Ectodermal cell (in vitro differentiated cells): ENCODE measurements at regions not wholly inside any gene's neighbourhood (a gene's known extent, or its start where the extent isn't known, plus 50 kb on each side); places are given as distances from the start of the nearest gene placed in this dataset.

Experiments
- H3K27ac ChIP-seq: 2 replicates; pipeline ENCODE4 v1.7.0; 2013; ENCODE audit warnings: mild to moderate bottlenecking, low read depth, low read length; ENCODE audit not compliant: insufficient read depth, poor library complexity, severe bottlenecking
- H3K27me3 ChIP-seq: 2 replicates; pipeline ENCODE4 v1.7.0; 2013; ENCODE audit warnings: mild to moderate bottlenecking, low read length; ENCODE audit not compliant: insufficient read depth, control insufficient read depth, poor library complexity, severe bottlenecking
- H3K36me3 ChIP-seq: one replicate; pipeline ENCODE4 v1.7.0; 2013; ENCODE audit warnings: low read length; ENCODE audit not compliant: control insufficient read depth, insufficient read depth
- H3K4me1 ChIP-seq: one replicate; pipeline ENCODE4 v1.7.0; 2013; ENCODE audit warnings: low read length; ENCODE audit not compliant: control insufficient read depth, insufficient read depth
- H3K4me3 ChIP-seq: 2 replicates; pipeline ENCODE4 v1.7.0; 2013; ENCODE audit warnings: low read depth, low read length, control low read depth; ENCODE audit not compliant: insufficient read depth
- H3K9me3 ChIP-seq: 2 replicates; pipeline ENCODE4 v1.7.0; 2013; ENCODE audit warnings: mild to moderate bottlenecking, low read length, moderate library complexity; ENCODE audit not compliant: control insufficient read depth
- WGBS, 2 experiments: methylation state at CpG; one replicate each; pipeline ENCODE4 v1.1.7; 2013; ENCODE audit warnings: missing lambda C conversion rate in 2 of 2; 5-methylcytosine and 5-hydroxymethylcytosine counted together

DNA sequence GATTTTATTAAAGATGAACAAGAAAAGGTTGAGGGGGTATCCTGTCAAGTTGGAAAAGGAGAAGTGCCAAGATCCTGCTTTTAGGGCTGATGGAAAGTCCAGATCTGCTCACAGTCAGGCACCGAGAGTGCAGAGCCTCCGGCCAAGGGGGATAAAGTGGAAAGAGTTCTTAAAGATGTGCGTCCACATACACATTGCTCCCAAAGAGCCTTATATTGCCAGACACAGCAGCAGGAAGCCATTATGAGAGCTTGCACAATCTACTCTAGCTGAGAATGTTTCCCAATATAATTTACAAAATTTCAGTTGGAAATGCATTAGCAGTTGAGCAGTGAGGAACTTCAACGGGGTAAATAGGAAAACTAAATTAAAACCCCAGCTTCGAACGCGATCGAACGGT lies 95.6 kb downstream of the SALL1 start:
- Histone ChIP-seq H3K27ac (no peak overlapping the region), H3K36me3 (no peaks in the 10 kb centered on the region), H3K9me3 (no peaks in the 10 kb centered on the region), H3K27me3 (no peaks in the 10 kb centered on the region), H3K4me3 (no peak overlapping the region), H3K4me1 (no peaks in the 10 kb centered on the region)
- WGBS, 2 experiments: 97 to 98% methylated on average over 9 of the region's 9 CpGs

DNA sequence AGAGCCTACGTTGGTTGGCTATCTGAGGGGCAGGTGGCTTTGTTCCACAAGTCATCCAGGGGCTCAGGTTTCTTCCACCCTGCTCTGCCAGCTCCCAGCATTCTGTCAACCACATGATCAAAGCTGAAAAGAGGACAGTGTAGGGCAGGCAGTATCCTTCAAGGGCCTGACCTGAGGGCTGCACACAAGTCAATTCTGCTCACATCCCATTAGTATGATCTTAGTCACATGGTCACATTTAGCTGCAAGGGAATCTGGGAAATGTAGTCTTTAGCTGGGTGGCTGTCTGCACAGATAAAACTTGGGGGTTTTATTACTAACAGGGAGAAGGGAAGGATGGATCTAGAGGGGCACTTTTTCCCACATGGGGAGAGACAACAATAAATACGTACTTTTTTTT lies 97.3 kb downstream of the SALL1 start:
- H3K27ac ChIP-seq: no peak overlapping the region
- H3K4me1 ChIP-seq: no peaks in the 10 kb centered on the region
- H3K27me3 ChIP-seq: no peaks in the 10 kb centered on the region
- WGBS, 2 experiments: 86 to 91% methylated on average over 2 of the region's 2 CpGs
- no peaks in the 10 kb centered on the region for H3K9me3 ChIP-seq
- no peaks in the 10 kb centered on the region for H3K36me3 ChIP-seq
- H3K4me3 ChIP-seq: no peak overlapping the region

DNA sequence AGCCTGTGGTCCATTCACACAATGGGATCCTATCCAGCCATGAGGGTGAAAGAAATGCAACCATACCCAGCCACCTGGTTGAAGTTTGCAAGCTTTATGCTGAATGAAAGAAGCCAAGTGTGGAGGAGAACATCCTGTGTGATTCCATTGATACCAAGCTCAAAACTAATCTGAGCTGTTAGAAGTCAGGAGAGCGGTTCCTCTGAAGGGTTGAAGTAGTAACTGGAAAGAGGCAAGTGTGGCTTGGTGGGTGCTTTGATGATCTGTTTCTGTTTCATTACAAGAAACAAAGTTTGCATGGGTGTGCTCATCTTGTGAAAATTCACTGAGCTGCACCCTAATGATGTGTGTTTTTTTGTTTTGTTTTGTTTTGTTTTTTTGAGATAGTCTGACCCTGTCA lies 99.4 kb downstream of the SALL1 start:
- Histone ChIP-seq H3K27me3 (no peaks in the 10 kb centered on the region), H3K36me3 (no peaks in the 10 kb centered on the region), H3K27ac (no peak overlapping the region), H3K4me3 (no peak overlapping the region), H3K4me1 (no peaks in the 10 kb centered on the region), H3K9me3 (no peaks in the 10 kb centered on the region)
- 89 to 100% methylated on average over 1 of the region's 1 CpG for WGBS, 2 experiments

DNA sequence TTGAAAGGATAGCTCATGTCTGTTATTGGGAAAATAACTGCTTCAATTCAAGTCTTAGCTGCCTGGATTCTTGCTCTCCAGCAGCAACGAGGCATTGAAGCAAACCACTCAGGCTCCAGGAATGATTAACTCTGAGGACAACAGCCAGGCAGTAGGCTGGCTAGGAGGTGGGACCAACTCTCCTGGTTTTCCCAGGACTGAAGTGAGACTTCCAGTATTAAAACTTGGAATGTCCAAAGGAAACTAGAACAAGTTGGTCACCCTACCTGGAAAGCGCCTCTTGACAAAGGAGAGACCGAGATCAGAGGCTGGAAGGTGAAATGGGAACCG lies 100.7 kb downstream of the SALL1 start:
- Histone ChIP-seq H3K4me1 (no peaks in the 10 kb centered on the region), H3K27ac (no peak overlapping the region), H3K9me3 (no peaks in the 10 kb centered on the region), H3K36me3 (no peaks in the 10 kb centered on the region), H3K27me3 (no peaks in the 10 kb centered on the region), H3K4me3 (no peak overlapping the region)
- 78 to 83% methylated on average over 4 of the region's 4 CpGs for WGBS, 2 experiments

DNA sequence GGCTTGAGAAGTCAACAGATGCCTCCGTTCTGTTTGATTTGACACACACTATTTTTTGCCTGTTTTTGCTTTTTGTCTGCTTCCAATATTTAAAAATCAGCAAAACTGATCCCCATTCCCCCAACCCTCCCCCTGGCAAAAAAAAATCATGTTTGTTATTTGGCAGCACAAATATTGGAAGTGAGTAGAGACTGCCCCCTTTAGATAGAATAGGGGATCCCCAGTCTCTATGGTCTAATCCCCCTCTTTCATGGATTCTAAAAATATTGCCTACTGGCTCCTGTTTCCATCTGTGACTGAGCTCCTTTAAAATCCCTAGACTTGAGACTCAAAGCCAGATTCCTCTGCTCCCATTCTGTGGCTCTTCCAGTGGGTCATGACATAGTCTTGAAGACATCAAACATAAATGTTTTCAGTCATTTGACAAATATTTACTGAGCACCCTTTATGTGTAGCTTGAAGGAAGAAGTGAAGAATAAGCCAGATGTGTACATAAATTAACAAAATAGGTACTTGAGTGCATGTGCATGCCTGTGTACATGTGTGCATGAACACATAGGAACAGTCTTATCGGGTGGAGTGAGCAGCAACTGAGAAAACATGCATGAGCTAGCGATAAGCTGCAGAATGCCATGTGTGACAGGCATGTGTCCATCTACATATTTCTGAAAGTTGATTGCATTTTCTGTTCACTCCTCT lies 101.2 kb downstream of the SALL1 start:
- no peaks in the 10 kb centered on the region for H3K27me3 ChIP-seq
- no peak overlapping the region for H3K4me3 ChIP-seq
- 91 to 97% methylated on average over 3 of the region's 3 CpGs for WGBS, 2 experiments
- H3K36me3 ChIP-seq: no peaks in the 10 kb centered on the region
- no peaks in the 10 kb centered on the region for H3K9me3 ChIP-seq
- no peak overlapping the region for H3K27ac ChIP-seq
- H3K4me1 ChIP-seq: no peaks in the 10 kb centered on the region

DNA sequence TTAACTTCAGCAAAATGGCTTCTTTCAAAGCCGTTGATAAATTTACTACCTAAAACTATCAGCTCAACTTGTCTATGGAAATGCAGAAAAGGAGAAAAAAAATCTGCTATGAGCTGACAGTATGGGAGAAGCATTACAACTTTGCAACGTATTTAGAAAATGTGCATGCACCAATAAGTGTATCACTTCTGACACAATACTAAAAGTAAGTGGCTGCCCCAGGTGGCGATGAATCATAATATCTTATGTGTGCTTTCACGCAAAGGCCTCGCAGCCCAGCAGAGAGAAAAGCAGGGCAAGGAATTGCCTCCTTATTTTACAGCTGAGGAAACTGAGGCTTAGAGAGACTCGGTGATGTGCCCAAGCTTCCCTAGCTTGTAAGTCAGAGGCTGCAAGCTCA lies 101.8 kb downstream of the SALL1 start:
- no peaks in the 10 kb centered on the region for H3K36me3 ChIP-seq
- no peak overlapping the region for H3K4me3 ChIP-seq
- no peaks in the 10 kb centered on the region for H3K27me3 ChIP-seq
- WGBS, 2 experiments: 92 to 94% methylated on average over 5 to 6 of the region's 6 CpGs
- no peaks in the 10 kb centered on the region for H3K9me3 ChIP-seq
- H3K4me1 ChIP-seq: no peaks in the 10 kb centered on the region
- H3K27ac ChIP-seq: no peak overlapping the region

DNA sequence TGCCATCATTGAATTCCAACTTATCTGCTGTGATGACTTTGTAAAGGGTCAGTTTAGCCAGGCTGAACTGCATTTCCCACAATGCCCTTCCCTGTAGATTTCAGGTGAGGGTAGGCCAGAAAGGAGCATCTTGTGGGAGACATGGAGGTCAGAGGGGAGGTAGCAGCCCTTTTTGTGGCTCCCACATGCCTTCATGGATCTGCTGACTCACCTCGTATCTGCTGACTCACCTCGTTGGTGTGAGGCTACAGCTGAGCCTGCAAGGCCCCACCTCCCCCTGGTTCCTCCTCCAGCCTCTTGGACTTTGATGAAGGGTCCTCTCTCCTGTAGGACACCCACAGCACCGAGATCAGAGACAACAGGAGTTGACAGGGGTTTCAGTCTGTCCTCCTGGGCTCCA lies 102.5 kb downstream of the SALL1 start:
- 87 to 89% methylated on average over 3 of the region's 3 CpGs for WGBS, 2 experiments

DNA sequence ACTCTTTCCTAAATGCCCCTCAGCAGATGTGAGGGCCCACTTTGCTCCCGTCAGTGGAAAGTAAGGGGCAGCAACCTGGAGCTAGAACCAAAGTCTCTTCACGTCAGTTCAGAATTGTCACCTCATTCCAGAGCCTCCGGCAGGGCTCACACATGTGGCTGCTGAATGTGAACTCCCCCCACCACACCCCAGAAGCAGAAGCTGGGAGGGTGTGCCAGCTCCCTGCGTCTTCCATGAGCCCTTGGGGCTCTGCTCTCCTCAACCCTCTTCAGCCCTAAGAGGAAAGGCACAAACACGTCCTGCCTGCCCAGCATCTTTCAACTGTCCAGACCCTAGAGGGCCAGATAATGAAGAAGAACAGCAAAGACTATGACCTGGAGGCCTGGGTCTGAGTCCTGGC lies 105.3 kb downstream of the SALL1 start:
- Histone ChIP-seq H3K4me3 (no peak overlapping the region), H3K27ac (no peak overlapping the region), H3K27me3 (no peaks in the 10 kb centered on the region), H3K4me1 (peaks cover 4% of the 10 kb centered on the region), H3K9me3 (no peaks in the 10 kb centered on the region), H3K36me3 (no peaks in the 10 kb centered on the region)
- WGBS, 2 experiments: 92 to 96% methylated on average over 5 of the region's 5 CpGs

More for the DNA sequence above, 102.5 kb downstream of the SALL1 start:
- Histone ChIP-seq H3K36me3 (no peaks in the 10 kb centered on the region), H3K4me1 (peaks cover 4% of the 10 kb centered on the region), H3K27ac (no peak overlapping the region), H3K4me3 (no peak overlapping the region), H3K27me3 (no peaks in the 10 kb centered on the region), H3K9me3 (no peaks in the 10 kb centered on the region)

DNA sequence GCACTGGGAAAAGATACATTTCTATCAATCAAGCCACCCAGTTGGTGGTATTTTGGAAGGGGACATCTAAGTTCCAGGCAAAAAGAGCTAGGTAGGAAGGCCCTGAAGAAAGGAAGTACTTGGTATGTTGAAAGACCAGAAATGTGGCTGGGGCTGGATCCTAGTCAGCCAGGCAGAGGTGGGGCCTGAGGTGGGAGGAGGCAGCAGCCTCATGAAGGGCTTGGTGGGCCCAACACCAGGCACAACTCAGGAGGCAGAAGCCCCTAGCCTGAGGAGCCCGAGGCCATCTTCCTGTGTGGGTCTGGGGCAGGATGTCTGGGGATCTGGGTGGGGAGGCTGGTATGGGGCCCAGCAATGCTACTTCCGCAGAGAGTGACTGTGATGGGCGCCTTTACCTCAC lies 105.9 kb downstream of the SALL1 start:
- Histone ChIP-seq H3K27me3 (no peaks in the 10 kb centered on the region), H3K4me1 (peaks cover 4% of the 10 kb centered on the region)
- WGBS, 2 experiments: 88 to 92% methylated on average over 3 of the region's 3 CpGs

DNA sequence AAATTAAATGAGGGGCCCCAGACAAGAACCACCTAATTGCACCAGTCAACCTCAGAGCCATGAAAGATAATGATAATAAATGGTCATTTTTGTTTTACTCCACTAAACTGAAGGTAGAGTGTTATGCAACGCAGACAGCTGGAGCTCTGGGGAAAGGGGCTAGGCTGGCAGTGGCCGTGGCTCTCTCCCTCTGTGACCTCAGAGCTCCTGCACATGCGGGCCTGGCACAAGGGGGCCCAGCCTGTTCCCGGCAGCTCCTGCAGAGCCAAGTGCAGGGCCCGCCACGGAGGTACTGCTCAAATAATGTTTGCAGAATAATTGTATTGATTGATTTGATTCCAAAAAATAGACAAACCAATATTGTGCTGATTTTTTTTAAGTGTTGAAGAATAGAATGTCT lies 109.5 kb downstream of the SALL1 start:
- Histone ChIP-seq H3K4me3 (no peak overlapping the region), H3K27me3 (no peaks in the 10 kb centered on the region), H3K9me3 (no peaks in the 10 kb centered on the region), H3K36me3 (no peaks in the 10 kb centered on the region), H3K4me1 (peaks cover 4% of the 10 kb centered on the region), H3K27ac (no peak overlapping the region)
- 82 to 90% methylated on average over 6 of the region's 6 CpGs for WGBS, 2 experiments

More for the DNA sequence above, 105.9 kb downstream of the SALL1 start:
- Histone ChIP-seq H3K27ac (no peak overlapping the region), H3K9me3 (no peaks in the 10 kb centered on the region), H3K36me3 (no peaks in the 10 kb centered on the region), H3K4me3 (no peak overlapping the region)

DNA sequence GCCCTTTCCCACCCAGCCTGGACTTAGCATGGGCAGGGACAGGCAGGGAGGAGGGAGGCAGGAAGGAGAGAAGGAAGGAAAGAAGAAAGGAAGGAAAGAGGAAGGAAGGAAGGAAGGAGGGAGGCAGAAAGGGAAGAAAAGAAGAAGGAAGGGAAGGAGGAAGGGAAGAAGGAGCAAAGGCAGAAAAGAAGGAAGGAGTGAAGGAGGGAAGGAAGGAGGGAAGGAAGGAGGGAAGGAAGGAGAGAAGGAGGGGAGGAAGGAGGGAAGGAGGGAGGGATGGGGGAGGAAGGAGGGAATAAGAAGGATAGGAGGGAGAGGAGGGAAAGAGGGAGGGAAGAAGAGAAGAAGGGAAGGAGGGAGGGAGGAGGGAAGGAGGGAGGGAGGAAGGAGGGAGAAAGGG lies 110.4 kb downstream of the SALL1 start:
- Histone ChIP-seq H3K4me1 (peaks cover 4% of the 10 kb centered on the region), H3K27ac (no peak overlapping the region), H3K4me3 (no peak overlapping the region), H3K27me3 (no peaks in the 10 kb centered on the region), H3K36me3 (no peaks in the 10 kb centered on the region), H3K9me3 (no peaks in the 10 kb centered on the region)
